Muscle layer of duodenum (tissue), 2 donors: ENCODE measurements at regions not wholly inside any gene's neighbourhood (a gene's known extent, or its start where the extent isn't known, plus 50 kb on each side); places are given as distances from the start of the nearest gene placed in this dataset.

Experiments
- H3K27ac ChIP-seq: one replicate; pipeline ENCODE4 v1.7.0; 2013; ENCODE audit warnings: mild to moderate bottlenecking, low read length
- H3K27me3 ChIP-seq: one replicate; pipeline ENCODE4 v1.7.0; 2013; ENCODE audit warnings: low read depth, mild to moderate bottlenecking, control low read depth, low read length
- H3K36me3 ChIP-seq, 2 donors: one replicate each; pipeline ENCODE4 v1.7.0; 2013; ENCODE audit warnings: low read length in 2 of 2, control low read depth in 1 of 2, mild to moderate bottlenecking in 1 of 2; ENCODE audit not compliant: insufficient read depth in 2 of 2, control insufficient read depth in 1 of 2
- H3K4me1 ChIP-seq, 2 donors: one replicate each; pipeline ENCODE4 v1.7.0; 2013; ENCODE audit warnings: low read length in 2 of 2, mild to moderate bottlenecking in 2 of 2, control low read depth in 1 of 2, moderate library complexity in 1 of 2; ENCODE audit not compliant: insufficient read depth in 2 of 2, control insufficient read depth in 1 of 2
- H3K4me3 ChIP-seq, 2 donors: one replicate each; pipeline ENCODE4 v1.7.0; 2013; ENCODE audit warnings: low read length in 2 of 2, low read depth in 1 of 2, mild to moderate bottlenecking in 1 of 2
- H3K9me3 ChIP-seq, 2 donors: one replicate each; pipeline ENCODE4 v1.7.0; 2013; ENCODE audit warnings: low read length in 2 of 2, control low read depth in 1 of 2, mild to moderate bottlenecking in 1 of 2; ENCODE audit not compliant: control insufficient read depth in 1 of 2
- donor health status: healthy.

DNA sequence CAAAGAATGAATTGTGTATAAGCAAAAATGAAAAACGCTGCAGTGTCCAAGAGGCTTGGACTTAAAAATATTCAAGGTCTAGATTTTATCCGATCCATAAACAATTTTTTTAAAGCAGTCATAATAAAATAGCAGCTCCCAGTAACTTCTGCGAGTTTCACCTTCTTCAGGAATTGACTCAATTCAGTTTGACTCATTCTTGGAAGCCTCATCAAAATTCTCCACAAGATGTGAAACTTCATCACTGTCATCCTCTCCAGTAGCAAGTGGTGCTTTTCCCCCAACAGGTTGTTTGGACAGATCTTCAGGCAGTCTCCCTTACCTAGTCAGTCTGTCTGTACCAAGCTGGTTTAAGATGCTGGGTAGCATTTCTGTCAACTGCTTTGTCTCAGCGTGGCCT, 93.5 kb upstream of the FOXG1 start:
- Histone ChIP-seq H3K27ac (no peak overlapping the region), H3K36me3 (no peaks in the 10 kb centered on the region), H3K4me3 (no peak overlapping the region), H3K4me1 (no peaks in the 10 kb centered on the region), H3K9me3 (no peaks in the 10 kb centered on the region), H3K27me3 (no peaks in the 10 kb centered on the region)

- no peaks in the 10 kb centered on the region for H3K4me1 ChIP-seq
- H3K9me3 ChIP-seq = no peaks in the 10 kb centered on the region
- no peak overlapping the region for H3K27ac ChIP-seq
- H3K36me3 ChIP-seq = no peaks in the 10 kb centered on the region
- H3K27me3 ChIP-seq = no peaks in the 10 kb centered on the region
- no peak overlapping the region for H3K4me3 ChIP-seq
Measured at GRCh38 chr14:28676479-28676878, 90.1 kb upstream of the FOXG1 start.

GRCh38 chr14:28677381-28677780, 89.2 kb upstream of the FOXG1 start:
- Histone ChIP-seq H3K4me1 (no peaks in the 10 kb centered on the region), H3K4me3 (no peak overlapping the region), H3K27me3 (no peaks in the 10 kb centered on the region), H3K36me3 (no peaks in the 10 kb centered on the region), H3K9me3 (no peaks in the 10 kb centered on the region), H3K27ac (no peak overlapping the region)

GRCh38 chr14:28678887-28679286, 87.7 kb upstream of the FOXG1 start:
- Histone ChIP-seq H3K36me3 (no peaks in the 10 kb centered on the region), H3K27me3 (no peaks in the 10 kb centered on the region), H3K4me3 (no peak overlapping the region), H3K4me1 (no peaks in the 10 kb centered on the region), H3K27ac (no peak overlapping the region), H3K9me3 (no peaks in the 10 kb centered on the region)

DNA sequence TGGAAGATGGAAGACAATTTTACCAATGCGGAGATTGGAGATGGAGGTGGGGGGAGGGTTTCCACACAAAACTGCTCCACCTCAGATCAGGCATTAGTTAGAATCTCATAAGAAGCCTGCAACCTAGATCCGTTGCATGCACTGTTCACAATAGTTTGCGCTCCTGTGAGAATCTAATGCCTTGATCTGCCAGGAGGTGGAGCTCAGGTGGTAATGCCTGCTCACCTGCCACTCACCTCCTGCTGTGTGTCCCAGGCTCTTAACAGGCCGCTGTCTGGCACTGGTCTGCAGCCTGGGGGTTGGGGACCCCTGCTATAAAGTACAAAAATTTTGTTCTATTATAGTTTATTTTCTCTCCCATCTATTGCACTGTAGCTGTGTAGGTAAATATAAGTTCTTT, 84.9 kb upstream of the FOXG1 start:
- Histone ChIP-seq H3K27me3 (no peaks in the 10 kb centered on the region), H3K9me3 (no peaks in the 10 kb centered on the region), H3K4me1 (no peaks in the 10 kb centered on the region), H3K4me3 (no peak overlapping the region), H3K36me3 (no peaks in the 10 kb centered on the region), H3K27ac (no peak overlapping the region)

GRCh38 chr14:28690029-28690692, 76.4 kb upstream of the FOXG1 start:
- Histone ChIP-seq H3K4me3 (no peak overlapping the region), H3K4me1 (no peaks in the 10 kb centered on the region), H3K36me3 (no peaks in the 10 kb centered on the region), H3K9me3 (peaks cover 0 to 2% of the 10 kb centered on the region in 2 donors), H3K27me3 (no peaks in the 10 kb centered on the region), H3K27ac (no peak overlapping the region)

GRCh38 chr14:28695109-28695508, 71.5 kb upstream of the FOXG1 start:
- H3K27ac ChIP-seq = no peak overlapping the region
- H3K9me3 ChIP-seq = no peaks in the 10 kb centered on the region
- no peak overlapping the region for H3K4me3 ChIP-seq
- H3K4me1 ChIP-seq = no peaks in the 10 kb centered on the region
- no peaks in the 10 kb centered on the region for H3K36me3 ChIP-seq
- H3K27me3 ChIP-seq = no peaks in the 10 kb centered on the region

- Histone ChIP-seq H3K27ac (no peak overlapping the region), H3K36me3 (no peaks in the 10 kb centered on the region), H3K4me1 (no peaks in the 10 kb centered on the region), H3K27me3 (no peaks in the 10 kb centered on the region), H3K4me3 (no peak overlapping the region), H3K9me3 (no peaks in the 10 kb centered on the region)
Measured at GRCh38 chr14:28701733-28702132, 64.9 kb upstream of the FOXG1 start.

DNA sequence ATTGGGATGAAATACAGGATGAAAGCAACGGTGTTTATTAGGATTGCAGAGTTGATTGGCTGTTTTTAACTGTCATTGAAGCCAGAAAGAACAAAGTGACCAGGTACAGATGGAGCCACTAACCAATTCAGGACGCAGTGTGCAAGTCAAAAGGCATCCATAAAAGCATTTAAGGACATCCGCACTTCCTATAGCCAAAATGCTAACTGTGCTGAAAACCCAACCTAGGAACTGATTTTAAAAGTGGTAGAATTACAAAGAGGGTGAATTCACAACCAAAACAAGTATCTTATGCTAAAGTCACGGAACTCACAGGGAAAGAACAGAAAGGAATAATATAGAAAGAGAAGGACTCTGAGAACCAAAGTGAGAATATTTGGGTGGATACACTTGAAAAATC, 63.1 kb upstream of the FOXG1 start:
- no peaks in the 10 kb centered on the region for H3K27me3 ChIP-seq
- no peaks in the 10 kb centered on the region for H3K9me3 ChIP-seq
- no peak overlapping the region for H3K4me3 ChIP-seq
- no peaks in the 10 kb centered on the region for H3K4me1 ChIP-seq
- H3K27ac ChIP-seq = no peak overlapping the region
- no peaks in the 10 kb centered on the region for H3K36me3 ChIP-seq

DNA sequence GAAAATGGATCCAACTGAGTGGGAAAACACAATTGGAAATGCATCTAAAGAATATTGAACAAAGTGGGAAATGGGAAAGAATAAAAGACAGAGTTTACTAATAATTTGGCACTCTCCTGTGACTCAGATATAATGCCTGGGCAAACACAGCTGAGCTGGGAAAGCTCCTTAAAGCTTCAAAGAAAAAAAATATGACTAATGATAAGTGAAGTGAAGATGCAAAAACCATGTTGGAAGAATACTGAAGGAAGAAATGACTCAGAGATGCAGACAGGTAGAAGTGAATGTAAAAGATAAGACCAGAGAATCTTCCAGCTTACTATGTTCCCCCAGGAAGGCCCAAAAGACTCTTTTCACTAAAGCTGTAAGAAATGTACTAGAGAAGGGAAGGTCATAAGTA, 62.4 kb upstream of the FOXG1 start:
- H3K27ac ChIP-seq = no peak overlapping the region
- no peak overlapping the region for H3K4me3 ChIP-seq
- no peaks in the 10 kb centered on the region for H3K36me3 ChIP-seq
- no peaks in the 10 kb centered on the region for H3K4me1 ChIP-seq
- no peaks in the 10 kb centered on the region for H3K27me3 ChIP-seq
- H3K9me3 ChIP-seq = no peaks in the 10 kb centered on the region

DNA sequence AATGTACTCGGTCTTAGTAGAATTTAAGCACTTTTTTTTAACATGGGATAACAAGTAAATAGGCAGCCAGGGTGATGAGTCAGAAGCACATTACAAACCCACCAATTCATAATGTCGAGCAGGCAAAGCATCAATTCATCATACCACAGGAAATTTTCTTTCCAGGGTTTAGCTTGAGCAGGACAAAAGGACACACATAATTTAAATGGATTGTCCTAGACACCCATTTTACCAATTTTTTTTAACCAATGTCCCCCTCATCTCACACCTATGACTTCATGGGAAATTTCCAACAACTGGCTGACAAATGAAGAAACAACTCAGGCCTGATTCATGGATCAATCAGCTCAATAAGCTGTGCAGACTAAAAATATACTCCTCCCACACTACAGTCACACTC, 58.8 kb upstream of the FOXG1 start:
- H3K27me3 ChIP-seq = no peaks in the 10 kb centered on the region
- H3K36me3 ChIP-seq = no peaks in the 10 kb centered on the region
- H3K4me1 ChIP-seq = no peaks in the 10 kb centered on the region

DNA sequence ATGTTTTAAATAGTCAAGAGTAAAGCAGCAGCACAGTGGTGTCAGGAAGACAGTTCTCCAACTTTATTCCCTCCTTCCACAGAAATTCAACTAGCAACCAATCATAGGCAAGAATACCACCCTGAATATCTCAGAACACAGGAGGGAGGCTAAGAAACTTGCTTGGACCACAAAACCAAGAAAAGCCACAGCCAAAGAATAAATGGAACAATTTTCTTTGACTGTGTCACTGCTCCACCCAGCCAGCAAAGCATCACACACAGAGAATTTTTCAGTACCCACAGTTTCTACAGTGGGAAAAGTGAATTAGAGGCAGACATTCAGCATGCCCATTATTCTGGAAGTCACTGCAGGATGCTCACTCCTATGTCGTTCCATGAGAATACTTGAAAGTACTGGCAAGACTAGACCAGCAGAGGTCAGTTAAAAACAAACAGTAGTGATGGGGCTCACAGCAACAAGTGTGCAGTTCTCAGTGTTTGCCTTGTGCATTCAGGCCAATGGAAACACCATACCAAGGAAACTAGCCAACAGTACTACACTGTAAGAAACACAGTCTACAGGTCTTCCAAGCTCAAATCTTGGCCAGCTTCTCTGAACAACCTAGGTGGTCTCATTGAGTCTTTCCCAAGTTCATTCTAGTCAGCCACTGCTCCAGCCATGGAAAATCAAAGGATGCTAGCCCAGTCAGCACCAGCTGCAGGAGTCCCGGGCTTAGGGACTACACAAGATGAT, 56.8 kb upstream of the FOXG1 start:
- H3K36me3 ChIP-seq = no peaks in the 10 kb centered on the region
- H3K4me3 ChIP-seq = no peak overlapping the region
- H3K9me3 ChIP-seq = no peaks in the 10 kb centered on the region
- H3K27ac ChIP-seq = no peak overlapping the region
- no peaks in the 10 kb centered on the region for H3K27me3 ChIP-seq
- no peaks in the 10 kb centered on the region for H3K4me1 ChIP-seq

More for the DNA sequence above, 58.8 kb upstream of the FOXG1 start:
- no peaks in the 10 kb centered on the region for H3K9me3 ChIP-seq
- H3K27ac ChIP-seq = no peak overlapping the region
- no peak overlapping the region for H3K4me3 ChIP-seq
